MM.1S (cell line): ENCODE measurements at regions not wholly inside any gene's neighbourhood (a gene's known extent, or its start where the extent isn't known, plus 50 kb on each side); places are given as distances from the start of the nearest gene placed in this dataset.

Experiments used
- CTCF ChIP-seq: fragments of 300-600 bp; sonication (generic); IDR thresholded peaks from 2 replicates; pipeline ENCODE4 v1.5.1; 2016; ENCODE audit warnings: antibody characterized with exemption, low read length, mixed read lengths
- EZH2 ChIP-seq: fragments of 300-600 bp; sonication (generic); optimal IDR thresholded peaks from 2 replicates; pipeline ENCODE3; 2017; ENCODE audit warnings: low read depth, mild to moderate bottlenecking, antibody characterized with exemption, low read length, mixed read lengths
- EZH2phosphoT487 ChIP-seq: fragments of 300-600 bp; sonication (generic); IDR thresholded peaks from 2 replicates; pipeline ENCODE4 v1.6.1; 2018; ENCODE audit warnings: antibody characterized with exemption, low read length

- no peak for TF ChIP-seq CTCF
- no peak for TF ChIP-seq EZH2
- no peak for TF ChIP-seq EZH2phosphoT487
These were observed 56.8 kb upstream of the PARP11 start for GRCh38 chr12:3929875-3930615.
